ENCODE measurements at regions not wholly inside any gene's neighbourhood (a gene's known extent, or its start where the extent isn't known, plus 50 kb on each side); places are given as distances from the start of the nearest gene placed in this dataset.

DNA sequence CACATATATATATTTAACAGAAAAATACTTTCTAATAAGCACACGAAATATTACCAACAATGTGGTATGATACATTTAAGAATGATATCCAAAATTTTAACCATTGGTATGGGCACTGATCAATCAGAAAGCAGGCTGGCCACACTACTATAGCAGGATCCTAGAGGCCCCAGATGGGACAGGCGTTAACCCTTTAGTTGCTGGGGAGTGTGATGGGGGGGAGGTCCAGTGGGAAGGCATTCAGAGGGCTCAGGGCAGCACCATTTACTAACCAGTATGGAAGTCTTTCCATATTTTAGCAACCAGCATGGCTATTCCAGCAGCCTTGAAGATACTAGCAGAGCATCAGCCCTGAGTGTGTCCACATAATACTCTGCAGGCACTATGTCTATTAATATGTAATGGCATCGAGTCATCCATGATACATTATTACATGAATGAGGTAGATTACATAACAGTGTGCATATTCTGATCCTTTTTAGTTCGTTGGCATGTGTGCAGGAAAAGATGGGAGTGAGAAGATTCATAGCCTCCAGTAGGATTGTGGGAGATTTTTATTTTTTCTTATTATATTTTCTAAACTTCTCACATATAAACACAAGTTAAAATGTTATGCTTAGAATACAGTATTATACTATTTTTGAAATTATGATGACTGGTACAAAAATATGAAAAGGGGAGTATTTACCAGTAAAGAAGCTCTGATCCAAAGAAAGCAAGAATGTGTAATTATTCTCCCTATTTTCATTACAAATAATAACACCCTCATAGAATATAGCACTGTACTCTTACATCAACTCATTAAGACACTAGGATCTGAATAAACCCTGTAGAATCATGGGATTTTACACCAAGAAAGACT, 78.9 kb downstream of the FAM217A start:
- TF ChIP-seq, protein P1, sequence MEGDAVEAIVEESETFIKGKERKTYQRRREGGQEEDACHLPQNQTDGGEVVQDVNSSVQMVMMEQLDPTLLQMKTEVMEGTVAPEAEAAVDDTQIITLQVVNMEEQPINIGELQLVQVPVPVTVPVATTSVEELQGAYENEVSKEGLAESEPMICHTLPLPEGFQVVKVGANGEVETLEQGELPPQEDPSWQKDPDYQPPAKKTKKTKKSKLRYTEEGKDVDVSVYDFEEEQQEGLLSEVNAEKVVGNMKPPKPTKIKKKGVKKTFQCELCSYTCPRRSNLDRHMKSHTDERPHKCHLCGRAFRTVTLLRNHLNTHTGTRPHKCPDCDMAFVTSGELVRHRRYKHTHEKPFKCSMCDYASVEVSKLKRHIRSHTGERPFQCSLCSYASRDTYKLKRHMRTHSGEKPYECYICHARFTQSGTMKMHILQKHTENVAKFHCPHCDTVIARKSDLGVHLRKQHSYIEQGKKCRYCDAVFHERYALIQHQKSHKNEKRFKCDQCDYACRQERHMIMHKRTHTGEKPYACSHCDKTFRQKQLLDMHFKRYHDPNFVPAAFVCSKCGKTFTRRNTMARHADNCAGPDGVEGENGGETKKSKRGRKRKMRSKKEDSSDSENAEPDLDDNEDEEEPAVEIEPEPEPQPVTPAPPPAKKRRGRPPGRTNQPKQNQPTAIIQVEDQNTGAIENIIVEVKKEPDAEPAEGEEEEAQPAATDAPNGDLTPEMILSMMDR (IDR thresholded peaks at IDR 0.05) = no peak
- TF ChIP-seq POLR2A (IDR thresholded peaks at IDR 0.05) = no peak
